ENCODE measurements at regions not wholly inside any gene's neighbourhood (a gene's known extent, or its start where the extent isn't known, plus 50 kb on each side); places are given as distances from the start of the nearest gene placed in this dataset.

DNA sequence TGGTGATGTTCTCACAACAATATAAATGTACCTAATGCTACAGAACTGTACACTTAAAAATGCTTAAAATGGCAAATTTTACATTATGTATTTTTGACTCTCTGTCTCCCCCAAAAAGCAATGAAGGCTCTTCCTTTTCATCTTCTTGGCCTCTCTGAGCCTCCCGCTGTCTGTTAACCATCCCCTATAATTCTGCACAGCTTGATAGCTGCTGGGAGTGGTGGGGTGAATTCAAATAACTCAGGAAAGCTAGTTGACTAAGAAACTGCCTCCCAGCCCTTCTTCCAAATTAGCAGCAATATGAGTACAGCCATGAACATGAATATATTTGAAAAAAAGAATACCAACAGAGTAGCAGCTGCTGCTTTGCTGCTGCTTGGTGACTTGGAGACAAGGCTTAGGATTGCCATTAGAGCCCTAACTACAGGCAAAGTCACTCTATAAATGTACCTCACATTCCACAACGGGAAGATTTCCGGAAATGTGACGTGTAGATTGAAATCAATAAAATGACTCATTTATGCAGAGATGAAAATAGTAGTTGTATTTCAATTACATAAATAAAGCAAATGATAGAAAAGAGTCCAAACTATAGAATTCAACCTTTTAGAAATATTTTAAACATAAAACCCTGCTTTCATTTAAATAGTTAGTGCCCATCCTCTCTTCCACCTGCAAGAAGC lies 200.1 kb upstream of the HEY2 start:
- H3K27me3 ChIP-seq (ENCODE audit: control insufficient read depth in 1 of 2, insufficient read depth in 2 of 2, low read length in 1 of 2): no peaks in the 10 kb centered on the region
- H3K27ac ChIP-seq (ENCODE audit: low read depth in 1 of 2, low read length in 2 of 2): no peak overlapping the region
- no peak overlapping the region for H3K4me3 ChIP-seq (ENCODE audit: low read length in 2 of 2)
- H3K36me3 ChIP-seq (ENCODE audit: control insufficient read depth in 1 of 2, insufficient read depth in 2 of 2, low read length in 1 of 2): no peaks in the 10 kb centered on the region
- no peaks in the 10 kb centered on the region for H3K9me3 ChIP-seq (ENCODE audit: control insufficient read depth, low read length)
- DNase-seq (no peak), ATAC-seq (ENCODE audit: low FRiP score) (no peak)
- intact Hi-C loops (cut with DNase I): no loop called here
- peaks cover 0 to 2% of the 10 kb centered on the region in 2 donors for H3K4me1 ChIP-seq (ENCODE audit: control insufficient read depth in 1 of 2, insufficient read depth in 2 of 2, low read length in 2 of 2)
- WGBS, 2 donors: 94 to 96% methylated on average over 4 of the region's 4 CpGs

DNA sequence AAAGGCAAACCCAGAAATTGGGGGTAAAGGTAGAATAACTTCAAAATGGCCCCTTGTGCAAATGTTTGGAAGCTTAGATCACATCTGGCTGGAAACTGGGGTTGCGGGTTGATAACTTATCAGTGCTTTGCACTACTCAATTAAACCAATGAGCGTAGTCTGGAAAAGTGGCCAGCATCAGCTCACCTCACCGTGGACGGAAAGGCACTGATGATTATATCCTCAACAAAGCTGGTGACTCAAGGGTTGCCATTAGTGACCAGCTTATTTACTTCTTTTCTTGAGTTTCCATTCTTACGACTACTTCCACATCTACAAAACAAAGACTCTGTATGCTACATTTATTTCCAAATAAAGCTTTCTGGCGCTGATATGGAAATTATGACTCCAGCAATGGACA lies 198.5 kb upstream of the HEY2 start:
- H3K4me3 ChIP-seq (ENCODE audit: low read length in 2 of 2): no peak overlapping the region
- intact Hi-C loops (cut with DNase I): no loop called here
- H3K27ac ChIP-seq (ENCODE audit: low read depth in 1 of 2, low read length in 2 of 2): no peak overlapping the region
- no peaks in the 10 kb centered on the region for H3K36me3 ChIP-seq (ENCODE audit: control insufficient read depth in 1 of 2, insufficient read depth in 2 of 2, low read length in 1 of 2)
- 70 to 73% methylated on average over 6 of the region's 6 CpGs for WGBS, 2 donors
- peaks cover 0 to 2% of the 10 kb centered on the region in 2 donors for H3K4me1 ChIP-seq (ENCODE audit: control insufficient read depth in 1 of 2, insufficient read depth in 2 of 2, low read length in 2 of 2)
- no peak for DNase-seq
- no peaks in the 10 kb centered on the region for H3K27me3 ChIP-seq (ENCODE audit: control insufficient read depth in 1 of 2, insufficient read depth in 2 of 2, low read length in 1 of 2)
- ATAC-seq (ENCODE audit: low FRiP score): peak; percentile 47
- no peaks in the 10 kb centered on the region for H3K9me3 ChIP-seq (ENCODE audit: control insufficient read depth, low read length)

DNA sequence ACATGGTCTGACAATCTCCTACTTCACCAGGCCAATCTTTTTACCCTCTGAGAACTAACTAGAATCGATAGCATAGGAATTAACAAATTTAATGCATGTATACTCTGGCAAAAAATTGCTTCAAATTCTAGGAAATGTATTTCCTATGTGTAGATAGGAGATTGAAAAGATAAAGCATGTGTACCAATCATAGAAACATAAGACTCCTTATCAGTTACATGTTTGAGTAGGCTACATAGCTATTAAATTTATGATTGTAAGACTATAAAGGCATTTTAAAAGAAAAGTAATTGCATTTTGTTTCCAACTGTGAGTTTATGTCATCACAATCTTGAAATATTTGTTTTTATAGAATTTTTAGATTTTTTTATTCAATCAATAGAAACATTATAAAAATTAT lies 196.6 kb upstream of the HEY2 start:
- ATAC-seq (ENCODE audit: low FRiP score): no peak

DNA sequence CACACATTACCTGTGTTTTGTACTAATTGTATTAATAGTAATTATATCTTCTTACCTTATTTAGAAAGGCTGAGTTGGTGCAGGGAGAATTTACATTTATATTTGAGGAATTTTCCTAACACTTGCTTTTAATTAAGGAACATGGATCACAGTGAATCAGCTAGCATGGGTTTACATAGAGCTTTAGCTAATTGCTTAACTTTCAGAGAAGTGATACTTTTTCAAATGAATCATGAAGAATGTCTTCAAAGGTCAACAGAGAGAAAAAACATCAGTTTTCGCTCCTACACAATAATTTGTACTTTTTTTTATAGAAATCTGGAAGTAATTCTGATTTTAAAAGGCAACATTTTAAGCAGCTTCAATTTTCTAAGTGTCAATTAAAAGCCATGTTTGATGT lies 195.0 kb upstream of the HEY2 start:
- Histone ChIP-seq H3K9me3 (ENCODE audit: control insufficient read depth, low read length) (no peaks in the 10 kb centered on the region), H3K4me3 (ENCODE audit: low read length in 2 of 2) (no peak overlapping the region), H3K27ac (ENCODE audit: low read depth in 1 of 2, low read length in 2 of 2) (no peak overlapping the region), H3K36me3 (ENCODE audit: control insufficient read depth in 1 of 2, insufficient read depth in 2 of 2, low read length in 1 of 2) (no peaks in the 10 kb centered on the region), H3K4me1 (ENCODE audit: control insufficient read depth in 1 of 2, insufficient read depth in 2 of 2, low read length in 2 of 2) (no peaks in the 10 kb centered on the region), H3K27me3 (ENCODE audit: control insufficient read depth in 1 of 2, insufficient read depth in 2 of 2, low read length in 1 of 2) (no peaks in the 10 kb centered on the region)
- no peak for ATAC-seq (ENCODE audit: low FRiP score)
- intact Hi-C loops (cut with DNase I): no loop called here
- WGBS, 2 donors: 93 to 94% methylated on average over 1 of the region's 1 CpG
- no peak for DNase-seq

More for the DNA sequence above, 196.6 kb upstream of the HEY2 start:
- 71 to 72% methylated on average over 1 of the region's 1 CpG for WGBS, 2 donors
- no peaks in the 10 kb centered on the region for H3K9me3 ChIP-seq (ENCODE audit: control insufficient read depth, low read length)
- no peaks in the 10 kb centered on the region for H3K4me1 ChIP-seq (ENCODE audit: control insufficient read depth in 1 of 2, insufficient read depth in 2 of 2, low read length in 2 of 2)
- intact Hi-C loops (cut with DNase I): no loop called here
- DNase-seq: no peak
- H3K36me3 ChIP-seq (ENCODE audit: control insufficient read depth in 1 of 2, insufficient read depth in 2 of 2, low read length in 1 of 2): no peaks in the 10 kb centered on the region
- no peaks in the 10 kb centered on the region for H3K27me3 ChIP-seq (ENCODE audit: control insufficient read depth in 1 of 2, insufficient read depth in 2 of 2, low read length in 1 of 2)
- H3K4me3 ChIP-seq (ENCODE audit: low read length in 2 of 2): no peak overlapping the region
- no peak overlapping the region for H3K27ac ChIP-seq (ENCODE audit: low read depth in 1 of 2, low read length in 2 of 2)

DNA sequence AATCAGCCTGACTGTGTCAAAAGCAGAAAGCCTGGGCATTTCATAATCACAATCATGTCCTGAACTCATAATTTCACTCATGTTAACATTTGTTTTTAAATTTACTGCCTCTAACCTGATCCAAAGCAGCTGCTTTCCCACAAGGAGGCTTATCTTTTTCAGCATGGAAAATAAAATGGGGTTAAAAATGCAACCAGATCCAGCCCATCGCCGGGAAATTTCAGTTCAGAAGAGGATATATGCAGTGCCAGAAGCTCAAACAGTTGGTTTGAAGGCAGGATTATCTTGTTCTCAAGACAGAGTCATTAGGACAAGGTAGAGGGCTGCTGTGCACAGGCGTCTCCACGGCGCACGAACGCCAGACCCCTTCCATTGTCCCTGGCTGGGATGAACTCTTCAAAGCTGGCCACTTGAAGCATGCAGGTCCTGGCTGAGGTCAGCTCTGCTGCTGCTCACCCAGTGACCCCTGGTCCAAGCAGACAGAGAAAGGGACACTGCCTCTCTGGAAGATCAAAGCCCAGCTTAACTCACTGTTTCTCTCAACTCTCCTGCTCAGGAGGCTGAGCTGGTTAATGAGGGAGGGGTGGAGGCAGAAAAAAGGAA lies 191.1 kb upstream of the HEY2 start:
- no peak overlapping the region for H3K27ac ChIP-seq (ENCODE audit: low read depth in 1 of 2, low read length in 2 of 2)
- intact Hi-C loops (cut with DNase I): no loop called here
- no peaks in the 10 kb centered on the region for H3K36me3 ChIP-seq (ENCODE audit: control insufficient read depth in 1 of 2, insufficient read depth in 2 of 2, low read length in 1 of 2)
- H3K4me3 ChIP-seq (ENCODE audit: low read length in 2 of 2): no peak overlapping the region
- DNase-seq (no peak), ATAC-seq (ENCODE audit: low FRiP score) (no peak)
- H3K27me3 ChIP-seq (ENCODE audit: control insufficient read depth in 1 of 2, insufficient read depth in 2 of 2, low read length in 1 of 2): no peaks in the 10 kb centered on the region
- H3K9me3 ChIP-seq (ENCODE audit: control insufficient read depth, low read length): no peaks in the 10 kb centered on the region
- 55 to 56% methylated on average over 7 of the region's 7 CpGs for WGBS, 2 donors
- no peaks in the 10 kb centered on the region for H3K4me1 ChIP-seq (ENCODE audit: control insufficient read depth in 1 of 2, insufficient read depth in 2 of 2, low read length in 2 of 2)

DNA sequence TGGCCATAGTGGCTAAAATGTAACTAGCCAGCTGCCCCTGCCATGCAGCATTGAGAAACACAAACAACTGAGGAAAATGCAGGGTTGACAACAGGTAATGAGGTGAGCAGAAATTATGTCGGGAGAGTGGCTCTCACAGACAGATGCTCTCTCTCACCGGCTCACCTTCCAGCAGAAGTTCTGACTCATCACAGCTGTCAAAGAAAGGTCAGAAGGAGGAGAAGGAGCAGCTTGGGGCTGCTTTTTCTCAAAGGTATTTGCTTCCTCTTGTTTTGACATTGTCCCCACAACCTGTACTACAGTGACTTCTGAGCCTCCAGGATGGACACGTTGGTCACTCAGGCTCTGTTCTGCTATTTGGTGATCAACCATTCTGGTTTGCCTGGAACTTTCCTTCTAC lies 190.5 kb upstream of the HEY2 start:
- DNase-seq (no peak), ATAC-seq (ENCODE audit: low FRiP score) (no peak)
- Histone ChIP-seq H3K27ac (ENCODE audit: low read depth in 1 of 2, low read length in 2 of 2) (no peak overlapping the region), H3K4me1 (ENCODE audit: control insufficient read depth in 1 of 2, insufficient read depth in 2 of 2, low read length in 2 of 2) (no peaks in the 10 kb centered on the region), H3K9me3 (ENCODE audit: control insufficient read depth, low read length) (no peaks in the 10 kb centered on the region), H3K27me3 (ENCODE audit: control insufficient read depth in 1 of 2, insufficient read depth in 2 of 2, low read length in 1 of 2) (no peaks in the 10 kb centered on the region), H3K4me3 (ENCODE audit: low read length in 2 of 2) (no peak overlapping the region), H3K36me3 (ENCODE audit: control insufficient read depth in 1 of 2, insufficient read depth in 2 of 2, low read length in 1 of 2) (no peaks in the 10 kb centered on the region)
- intact Hi-C loops (cut with DNase I): no loop called here
- WGBS, 2 donors: 86% methylated on average over 3 of the region's 3 CpGs

DNA sequence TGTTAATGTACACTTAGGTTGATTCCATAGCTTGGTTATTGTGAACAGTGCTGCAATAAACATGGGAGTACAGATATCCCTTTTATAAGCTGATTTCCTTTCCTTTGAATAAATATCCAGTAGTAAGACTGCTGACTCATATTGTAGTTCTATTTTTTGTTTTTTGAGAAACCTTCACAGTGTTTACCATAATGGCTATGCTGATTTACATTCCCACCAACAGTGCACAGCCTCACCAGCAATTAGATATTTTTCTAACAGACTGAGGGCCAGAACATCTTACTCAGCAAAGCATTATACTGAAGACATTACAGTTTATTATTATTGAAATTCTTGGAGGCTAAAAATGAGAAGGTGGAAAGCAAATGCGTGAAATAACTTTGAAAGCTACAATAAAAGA lies 187.3 kb upstream of the HEY2 start:
- Histone ChIP-seq H3K4me1 (ENCODE audit: control insufficient read depth in 1 of 2, insufficient read depth in 2 of 2, low read length in 2 of 2) (no peaks in the 10 kb centered on the region), H3K27ac (ENCODE audit: low read depth in 1 of 2, low read length in 2 of 2) (no peak overlapping the region), H3K27me3 (ENCODE audit: control insufficient read depth in 1 of 2, insufficient read depth in 2 of 2, low read length in 1 of 2) (no peaks in the 10 kb centered on the region), H3K9me3 (ENCODE audit: control insufficient read depth, low read length) (no peaks in the 10 kb centered on the region), H3K4me3 (ENCODE audit: low read length in 2 of 2) (no peak overlapping the region), H3K36me3 (ENCODE audit: control insufficient read depth in 1 of 2, insufficient read depth in 2 of 2, low read length in 1 of 2) (no peaks in the 10 kb centered on the region)
- DNase-seq: no peak
- WGBS, 2 donors: 91 to 96% methylated on average over 1 of the region's 1 CpG
- intact Hi-C loops (cut with DNase I): no loop called here
- no peak for ATAC-seq (ENCODE audit: low FRiP score)

DNA sequence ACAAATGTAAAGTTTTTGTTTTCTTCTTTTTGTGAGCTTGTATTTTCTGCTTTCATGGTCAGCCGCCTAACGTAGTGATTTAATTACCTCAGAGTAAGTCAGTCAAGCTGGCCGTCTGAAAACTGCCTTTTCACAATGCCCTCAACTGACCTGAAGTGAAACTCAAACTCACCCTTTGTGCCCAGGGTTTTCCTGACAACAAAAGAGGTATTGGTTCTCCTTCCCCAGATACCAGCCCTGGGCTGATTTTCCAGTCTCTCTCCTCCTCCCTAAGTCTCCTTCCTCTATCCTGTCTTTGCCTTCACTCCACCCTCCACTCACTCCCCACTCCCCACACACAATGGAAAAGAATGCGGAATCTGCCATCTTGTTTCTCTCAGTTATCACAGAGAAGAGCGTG lies 184.5 kb upstream of the HEY2 start:
- Histone ChIP-seq H3K4me3 (ENCODE audit: low read length in 2 of 2) (no peak overlapping the region), H3K9me3 (ENCODE audit: control insufficient read depth, low read length) (no peaks in the 10 kb centered on the region), H3K4me1 (ENCODE audit: control insufficient read depth in 1 of 2, insufficient read depth in 2 of 2, low read length in 2 of 2) (peaks cover 0 to 4% of the 10 kb centered on the region in 2 donors), H3K36me3 (ENCODE audit: control insufficient read depth in 1 of 2, insufficient read depth in 2 of 2, low read length in 1 of 2) (no peaks in the 10 kb centered on the region), H3K27me3 (ENCODE audit: control insufficient read depth in 1 of 2, insufficient read depth in 2 of 2, low read length in 1 of 2) (no peaks in the 10 kb centered on the region), H3K27ac (ENCODE audit: low read depth in 1 of 2, low read length in 2 of 2) (no peak overlapping the region)
- no peak for ATAC-seq (ENCODE audit: low FRiP score)
- intact Hi-C loops (cut with DNase I): no loop called here
- 91 to 92% methylated on average over 5 of the region's 5 CpGs for WGBS, 2 donors
- no peak for DNase-seq

- Histone ChIP-seq H3K4me1 (ENCODE audit: control insufficient read depth in 1 of 2, insufficient read depth in 2 of 2, low read length in 2 of 2) (peaks cover 0 to 5% of the 10 kb centered on the region in 2 donors), H3K4me3 (ENCODE audit: low read length in 2 of 2) (no peak overlapping the region), H3K36me3 (ENCODE audit: control insufficient read depth in 1 of 2, insufficient read depth in 2 of 2, low read length in 1 of 2) (no peaks in the 10 kb centered on the region), H3K27me3 (ENCODE audit: control insufficient read depth in 1 of 2, insufficient read depth in 2 of 2, low read length in 1 of 2) (no peaks in the 10 kb centered on the region), H3K9me3 (ENCODE audit: control insufficient read depth, low read length) (no peaks in the 10 kb centered on the region), H3K27ac (ENCODE audit: low read depth in 1 of 2, low read length in 2 of 2) (no peak overlapping the region)
- ATAC-seq (ENCODE audit: low FRiP score) (no peak), DNase-seq (no peak)
- intact Hi-C loops (cut with DNase I): no loop called here
- 90% methylated on average over 1 of the region's 1 CpG for WGBS, 2 donors
These were observed 182.0 kb upstream of the HEY2 start for GRCh38 chr6:125567407-125567806.
